Nephron (organoid): ENCODE measurements at regions not wholly inside any gene's neighbourhood (a gene's known extent, or its start where the extent isn't known, plus 50 kb on each side); places are given as distances from the start of the nearest gene placed in this dataset.

Experiments
- H3K27ac Mint-ChIP-seq, 3 experiments: 2 replicates each; pipeline ENCODE4 v1.8.0; 2020; ENCODE audit warnings: mixed read lengths in 3 of 3, mild to moderate bottlenecking in 2 of 3, moderate library complexity in 1 of 3
- H3K27me3 Mint-ChIP-seq: 2 replicates; pipeline ENCODE4 v1.8.0; 2021; ENCODE audit warnings: low read depth, mild to moderate bottlenecking, moderate library complexity, mixed read lengths
- H3K36me3 Mint-ChIP-seq: 2 replicates; pipeline ENCODE4 v1.8.0; 2020; ENCODE audit warnings: low read depth, mixed read lengths
- H3K4me1 Mint-ChIP-seq: 2 replicates; pipeline ENCODE4 v1.8.0; 2020; ENCODE audit warnings: mixed read lengths
- H3K4me3 Mint-ChIP-seq, 3 experiments: 2 replicates each; pipeline ENCODE4 v1.8.0; 2020; ENCODE audit warnings: mild to moderate bottlenecking in 3 of 3, mixed read lengths in 3 of 3, moderate library complexity in 2 of 3
- H3K9me3 Mint-ChIP-seq: 2 replicates; pipeline ENCODE4 v1.8.0; 2020; ENCODE audit warnings: mixed read lengths
- CTCF ChIP-seq, 3 experiments: fragments of 200-600 bp; sonication (generic); IDR thresholded peaks; one replicate each; pipeline ENCODE4 v1.5.0; 2021; ENCODE audit warnings: antibody characterized with exemption in 3 of 3; ENCODE audit not compliant: unreplicated experiment in 3 of 3

DNA sequence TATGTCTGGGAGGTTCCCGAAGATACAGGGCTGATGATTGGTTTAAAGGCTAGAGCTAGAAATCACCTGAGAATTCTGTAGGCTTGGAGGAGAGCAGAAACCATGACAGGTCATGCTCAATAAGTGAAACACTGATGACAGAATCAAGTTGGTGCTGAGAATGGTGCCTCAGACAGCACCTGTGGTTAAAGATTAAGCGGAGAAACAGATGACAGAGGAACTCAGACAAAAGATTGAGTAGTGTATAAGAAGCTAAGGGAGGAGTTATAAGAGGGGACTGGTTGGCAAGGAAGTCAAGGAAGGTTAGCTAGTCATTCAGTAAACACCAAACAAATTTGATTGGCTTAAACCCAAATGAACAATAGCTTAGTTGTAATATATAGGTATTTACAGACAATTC is 385.4 kb upstream of the CNKSR2 start:
- H3K27ac Mint-ChIP-seq: no peak overlapping the region
- TF ChIP-seq CTCF (IDR thresholded peaks at IDR 0.05; ENCODE audit: unreplicated experiment in 3 of 3): no peak
- no peaks in the 10 kb centered on the region for H3K4me1 Mint-ChIP-seq
- no peak overlapping the region for H3K4me3 Mint-ChIP-seq
- H3K9me3 Mint-ChIP-seq: peaks cover 4% of the 10 kb centered on the region
- no peaks in the 10 kb centered on the region for H3K36me3 Mint-ChIP-seq
- no peaks in the 10 kb centered on the region for H3K27me3 Mint-ChIP-seq

- no peak for TF ChIP-seq CTCF (IDR thresholded peaks at IDR 0.05; ENCODE audit: unreplicated experiment in 3 of 3)
- Mint-ChIP-seq H3K4me3 (no peak overlapping the region), H3K27ac (no peak overlapping the region), H3K9me3 (peaks cover 4% of the 10 kb centered on the region), H3K27me3 (no peaks in the 10 kb centered on the region), H3K4me1 (no peaks in the 10 kb centered on the region), H3K36me3 (no peaks in the 10 kb centered on the region)
Measured at GRCh38 chrX:20988118-20988517, 386.1 kb upstream of the CNKSR2 start.

DNA sequence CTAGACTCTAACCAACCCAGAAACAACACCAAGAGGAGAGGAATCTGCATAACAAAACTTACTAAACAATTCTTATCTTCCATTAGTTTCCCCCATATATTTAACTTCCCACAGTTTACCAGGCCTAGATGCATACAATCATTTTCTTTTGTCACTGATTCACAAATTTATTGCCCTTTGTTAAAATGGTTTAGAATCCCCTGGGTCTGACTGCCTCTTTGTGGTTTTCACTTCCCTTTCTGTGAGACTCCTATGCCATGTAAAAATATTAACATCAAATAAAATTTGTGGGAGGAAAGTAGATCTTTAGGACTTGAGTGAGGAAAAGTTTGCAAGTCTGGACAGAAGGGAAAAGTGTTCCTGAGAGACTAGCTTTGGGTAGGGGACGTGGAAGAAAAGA is 393.8 kb upstream of the CNKSR2 start:
- no peaks in the 10 kb centered on the region for H3K9me3 Mint-ChIP-seq
- H3K27ac Mint-ChIP-seq: no peak overlapping the region
- TF ChIP-seq CTCF (IDR thresholded peaks at IDR 0.05; ENCODE audit: unreplicated experiment in 3 of 3): no peak
- H3K36me3 Mint-ChIP-seq: no peaks in the 10 kb centered on the region
- H3K4me3 Mint-ChIP-seq: no peak overlapping the region
- no peaks in the 10 kb centered on the region for H3K4me1 Mint-ChIP-seq
- H3K27me3 Mint-ChIP-seq: no peaks in the 10 kb centered on the region

DNA sequence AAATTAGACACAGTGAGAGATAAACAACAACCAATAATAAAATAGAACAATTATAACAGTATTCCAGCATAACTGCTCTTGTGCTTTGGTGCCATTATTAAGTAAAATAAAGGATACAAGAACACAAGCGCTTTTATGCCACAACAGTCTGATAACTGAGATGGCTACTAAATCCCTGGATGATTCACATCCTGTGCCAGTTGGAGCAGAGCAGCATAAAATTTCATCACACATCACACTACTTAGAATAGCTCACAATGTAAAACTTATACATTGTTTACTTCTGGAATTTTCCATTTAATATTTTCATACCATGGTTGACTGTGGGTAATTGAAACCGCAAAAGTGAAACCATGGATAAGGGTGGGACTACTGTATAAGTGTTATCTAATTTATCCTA is 399.9 kb upstream of the CNKSR2 start:
- H3K27ac Mint-ChIP-seq: no peak overlapping the region
- no peaks in the 10 kb centered on the region for H3K9me3 Mint-ChIP-seq
- no peak for TF ChIP-seq CTCF (IDR thresholded peaks at IDR 0.05; ENCODE audit: unreplicated experiment in 3 of 3)
- H3K4me1 Mint-ChIP-seq: no peaks in the 10 kb centered on the region
- H3K27me3 Mint-ChIP-seq: no peaks in the 10 kb centered on the region
- no peaks in the 10 kb centered on the region for H3K36me3 Mint-ChIP-seq
- H3K4me3 Mint-ChIP-seq: no peak overlapping the region

DNA sequence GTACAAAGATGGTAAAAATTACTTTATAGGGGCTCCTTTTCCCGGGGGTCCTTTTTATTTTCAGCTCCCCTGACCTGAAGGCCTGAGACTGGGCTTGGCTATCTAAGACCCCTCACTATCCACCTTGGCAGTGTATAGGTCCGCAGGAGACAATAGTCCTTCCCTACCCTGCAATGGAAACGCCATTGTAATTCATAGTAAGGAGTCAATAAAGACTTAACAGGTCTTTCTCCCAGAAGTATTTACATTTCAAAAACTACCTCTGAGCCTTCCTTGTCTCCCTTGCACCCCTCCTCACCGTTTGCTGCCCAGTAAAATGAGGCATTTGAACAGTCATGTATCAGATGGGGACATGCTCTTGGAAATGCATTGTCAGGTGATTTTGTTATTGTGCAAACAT is 401.2 kb upstream of the CNKSR2 start:
- no peaks in the 10 kb centered on the region for H3K9me3 Mint-ChIP-seq
- H3K4me1 Mint-ChIP-seq: no peaks in the 10 kb centered on the region
- no peaks in the 10 kb centered on the region for H3K27me3 Mint-ChIP-seq
- TF ChIP-seq CTCF (IDR thresholded peaks at IDR 0.05; ENCODE audit: unreplicated experiment in 3 of 3): no peak
- H3K27ac Mint-ChIP-seq: no peak overlapping the region
- H3K4me3 Mint-ChIP-seq: no peak overlapping the region
- H3K36me3 Mint-ChIP-seq: no peaks in the 10 kb centered on the region

DNA sequence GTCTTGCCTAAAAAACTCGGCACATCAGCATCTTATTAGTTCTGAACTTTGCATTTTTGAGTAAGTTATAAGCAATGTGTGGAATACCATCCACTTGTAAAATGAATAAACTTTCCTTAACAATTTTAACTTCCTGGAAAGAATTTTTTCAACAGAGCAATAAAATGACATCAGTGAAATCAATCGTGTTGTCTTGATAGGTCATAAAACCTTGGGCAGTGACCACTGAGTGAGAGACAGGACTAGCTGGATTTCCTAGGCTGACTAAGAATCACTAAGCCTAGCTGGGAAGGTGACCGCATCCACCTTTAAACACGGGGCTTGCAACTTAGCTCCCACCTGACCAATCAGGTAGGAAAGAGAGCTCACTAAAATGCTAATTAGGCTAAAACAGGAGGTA is 403.0 kb upstream of the CNKSR2 start:
- TF ChIP-seq CTCF (IDR thresholded peaks at IDR 0.05; ENCODE audit: unreplicated experiment in 3 of 3): no peak
- no peaks in the 10 kb centered on the region for H3K4me1 Mint-ChIP-seq
- no peak overlapping the region for H3K27ac Mint-ChIP-seq

More for the DNA sequence above, 403.0 kb upstream of the CNKSR2 start:
- H3K4me3 Mint-ChIP-seq: no peak overlapping the region
- H3K36me3 Mint-ChIP-seq: no peaks in the 10 kb centered on the region
- no peaks in the 10 kb centered on the region for H3K27me3 Mint-ChIP-seq
- no peaks in the 10 kb centered on the region for H3K9me3 Mint-ChIP-seq
